ENCODE measurements at regions not wholly inside any gene's neighbourhood (a gene's known extent, or its start where the extent isn't known, plus 50 kb on each side); places are given as distances from the start of the nearest gene placed in this dataset.
"Not testable (repeated sequence)": the region's sequence is repeated elsewhere in the genome, so short reads cannot be mapped to it uniquely, and the experiment has no call there.

DNA sequence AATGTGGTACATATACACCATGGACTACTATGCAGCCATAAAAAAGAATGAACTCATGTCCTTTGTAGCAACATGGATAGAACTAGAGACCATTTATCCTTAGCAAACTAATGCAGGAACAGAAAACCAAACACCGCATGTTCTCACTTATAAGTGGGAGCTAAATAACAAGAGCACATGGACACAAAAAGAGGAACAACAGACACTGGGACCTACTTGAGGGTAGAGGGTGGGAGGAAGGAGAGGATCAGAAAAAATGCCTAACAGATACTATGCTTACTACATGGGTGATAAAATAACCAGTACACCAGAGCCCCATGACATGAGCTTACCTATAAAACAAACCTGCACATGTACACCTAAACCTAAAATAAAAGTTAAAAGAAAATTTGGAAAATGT is 82.0 kb upstream of the ADRB2 start:
- DNase-seq = not testable (repeated sequence)

DNA sequence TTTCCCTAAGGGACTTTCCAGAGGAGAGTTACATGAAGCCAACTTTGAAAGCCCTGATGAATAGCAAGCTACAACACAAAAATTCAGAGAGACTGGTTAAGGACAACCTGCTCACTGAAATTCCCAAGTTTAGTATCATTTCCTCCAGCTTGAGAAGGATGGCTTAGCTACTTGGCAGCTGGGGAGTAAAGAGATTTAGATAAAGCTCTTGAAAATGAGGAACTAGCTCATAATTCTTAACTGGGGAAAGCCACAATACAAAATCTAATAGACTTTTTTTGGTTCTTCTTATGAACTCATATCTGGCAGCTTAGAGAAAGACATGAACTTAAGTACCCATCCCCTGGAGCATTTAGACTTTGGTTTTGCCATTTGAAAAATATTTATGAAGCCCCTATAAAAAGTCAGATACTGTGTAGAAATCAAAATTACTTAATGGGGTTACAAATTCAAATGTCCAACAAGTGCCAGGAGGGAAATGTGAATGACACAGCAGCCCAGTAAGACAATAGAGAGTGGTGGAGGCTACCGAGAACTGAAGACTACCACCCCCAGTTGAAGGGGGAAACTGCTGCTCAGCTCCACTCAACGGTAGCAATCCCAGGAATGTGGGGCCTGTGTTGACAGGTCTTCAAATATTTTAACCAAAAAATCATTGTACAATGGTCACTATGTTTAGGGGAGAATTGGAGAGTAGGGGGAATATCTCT is 79.4 kb upstream of the ADRB2 start:
- DNase-seq = no peak

DNA sequence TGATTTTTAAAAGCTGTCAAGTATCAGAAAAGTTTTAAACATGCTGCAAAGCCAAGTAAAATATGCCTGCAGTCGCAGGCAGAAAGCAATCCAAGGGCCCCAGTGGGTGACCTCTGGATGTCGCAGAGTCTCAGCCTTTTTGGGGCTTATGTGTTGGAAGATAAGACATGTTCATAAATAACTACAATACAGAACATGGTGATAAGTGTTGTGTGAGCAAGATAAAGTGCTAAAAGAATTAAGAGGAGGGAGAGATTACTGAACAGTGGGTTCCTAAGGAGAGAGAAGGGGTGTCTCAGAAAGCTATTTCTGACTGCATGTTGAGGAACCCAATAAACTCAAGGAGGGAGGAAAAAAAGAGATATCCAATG is 78.9 kb upstream of the ADRB2 start:
- no peak for DNase-seq

DNA sequence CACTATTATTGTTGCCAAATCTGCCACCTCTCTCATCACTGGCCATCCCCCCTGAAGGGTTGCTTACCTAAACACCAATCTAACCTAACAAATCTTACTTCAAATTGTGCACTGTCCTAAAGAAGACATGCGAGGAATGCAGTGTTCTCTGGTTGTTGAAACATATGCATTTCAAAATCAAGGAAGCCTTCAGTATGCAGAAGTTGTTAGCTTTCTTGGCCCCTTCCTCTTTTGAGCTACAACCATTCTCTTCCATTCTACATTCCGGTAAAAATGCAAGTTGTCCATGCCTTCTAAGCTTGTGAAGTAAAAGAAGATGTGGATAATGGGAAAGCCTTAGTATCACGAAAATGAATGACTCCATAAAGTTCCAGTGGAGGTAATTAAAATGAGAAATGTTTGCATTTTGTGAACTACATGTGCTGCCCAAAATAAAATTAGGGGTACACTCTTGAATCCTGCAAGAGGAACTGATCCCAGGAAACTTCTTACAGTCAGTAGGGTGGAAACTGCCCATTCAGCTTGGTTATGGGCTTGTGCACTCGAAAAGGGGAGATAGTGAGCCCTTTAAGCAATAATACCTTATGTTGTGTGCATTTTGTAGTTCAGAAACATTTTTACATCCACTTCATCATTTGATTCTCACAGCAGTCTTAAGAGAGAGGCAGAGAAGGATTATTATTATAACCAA is 77.6 kb upstream of the ADRB2 start:
- no peak for DNase-seq

DNA sequence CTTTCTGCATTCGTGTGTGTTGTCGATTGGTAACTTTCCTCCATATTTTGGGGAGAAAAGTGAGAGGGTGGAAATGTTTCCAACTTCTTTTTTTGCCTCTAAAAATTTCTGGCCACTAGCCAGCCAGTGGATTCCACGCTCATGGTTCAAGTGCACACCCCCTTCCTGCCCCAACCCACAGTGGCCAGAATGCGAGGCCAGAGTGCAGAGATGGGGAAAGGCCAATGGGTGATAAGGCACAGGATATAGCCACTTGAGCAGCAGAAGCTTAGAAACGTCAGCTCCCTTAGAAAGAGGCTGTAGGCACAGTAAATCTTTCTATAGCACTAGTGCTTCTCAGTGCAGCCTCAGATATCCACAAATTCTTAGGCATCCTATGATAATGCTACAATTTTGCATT is 75.8 kb upstream of the ADRB2 start:
- DNase-seq = no peak

DNA sequence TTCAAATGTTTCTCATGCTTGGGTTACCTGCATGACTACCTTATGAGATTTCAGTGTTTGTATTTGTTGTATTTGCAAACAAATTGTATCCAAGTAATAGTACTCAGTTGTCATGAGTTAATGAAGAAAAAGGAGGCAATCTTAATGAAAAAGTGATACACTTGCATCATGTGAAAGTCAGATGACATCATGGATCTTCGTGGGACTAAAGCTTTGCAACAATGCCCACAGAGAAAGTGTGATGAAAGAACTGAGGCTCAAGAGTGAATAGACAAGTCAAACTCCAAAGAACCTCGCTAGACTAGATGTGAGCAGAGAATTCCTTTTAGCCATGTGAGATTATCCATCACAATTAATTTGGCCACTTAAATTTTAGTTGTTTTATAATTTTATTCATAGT is 75.4 kb upstream of the ADRB2 start:
- DNase-seq = no peak

DNA sequence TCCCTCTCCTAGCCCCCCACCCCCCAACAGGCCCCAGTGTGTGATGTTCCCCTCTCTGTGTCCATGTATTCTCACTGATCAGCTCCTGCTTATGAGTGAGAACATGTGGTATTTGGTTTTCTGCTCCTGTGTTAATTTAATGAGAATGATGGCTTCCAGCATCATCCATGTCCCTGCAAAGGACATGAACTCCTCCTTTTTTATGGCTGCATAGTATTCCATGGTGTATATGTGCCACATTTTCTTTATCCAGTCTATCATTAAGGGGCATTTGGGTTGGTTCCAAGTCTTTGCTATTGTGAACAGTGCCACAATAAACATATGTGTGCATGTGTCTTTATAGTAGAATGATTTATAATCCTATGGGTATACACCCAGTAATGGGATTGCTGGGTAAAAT is 74.0 kb upstream of the ADRB2 start:
- DNase-seq = not testable (repeated sequence)

DNA sequence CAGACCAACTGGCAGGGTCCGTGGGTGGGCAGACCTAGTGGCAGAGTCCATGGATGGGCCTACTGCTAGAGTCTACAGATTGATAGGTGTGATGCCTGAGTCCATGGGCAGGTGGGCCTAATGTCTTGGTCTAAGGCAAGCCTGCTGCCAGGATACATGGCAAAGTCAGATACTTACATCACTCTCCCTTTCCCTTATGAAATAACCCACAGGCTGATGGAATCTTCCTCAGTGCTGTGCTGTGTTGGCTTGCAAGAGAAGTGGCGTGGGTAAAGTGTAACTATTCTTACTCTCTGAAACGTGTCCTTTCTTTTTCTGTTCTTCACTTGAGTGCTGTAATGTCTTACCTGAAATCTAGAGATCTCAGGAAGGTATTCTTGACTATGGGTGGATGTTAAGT is 67.3 kb upstream of the ADRB2 start:
- DNase-seq = no peak

DNA sequence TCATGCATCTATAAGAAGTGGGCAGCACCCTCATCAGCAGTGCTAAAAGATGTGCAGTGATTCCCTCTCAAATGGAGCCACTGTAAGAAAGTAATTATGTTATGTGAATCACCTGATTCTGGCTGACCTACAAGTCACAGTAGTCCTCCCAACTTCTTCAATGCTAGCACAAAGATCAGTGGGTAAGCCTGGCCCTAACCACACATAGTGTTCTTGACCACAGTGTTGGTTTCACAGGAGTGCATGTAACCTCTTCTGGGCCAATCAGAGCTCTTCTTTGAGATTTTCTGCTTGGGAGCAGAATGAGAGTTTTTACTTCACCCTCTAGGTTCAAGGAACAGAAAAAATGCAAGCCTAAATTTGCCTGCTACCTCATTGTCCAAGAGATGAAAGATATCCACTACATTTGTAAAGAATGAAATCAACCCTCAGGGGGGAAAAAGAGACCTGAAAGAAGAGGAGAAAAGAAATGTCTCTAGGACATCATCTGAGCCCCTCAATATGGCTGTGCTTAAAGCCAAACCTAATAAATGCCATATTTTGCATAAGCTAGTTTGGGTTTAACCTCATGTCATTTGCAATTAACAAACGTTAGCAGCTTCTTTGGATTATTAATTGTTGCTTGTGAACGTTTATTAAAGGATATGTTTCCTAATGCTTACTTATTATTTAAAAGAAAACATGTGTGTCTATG is 65.3 kb upstream of the ADRB2 start:
- no peak for DNase-seq

DNA sequence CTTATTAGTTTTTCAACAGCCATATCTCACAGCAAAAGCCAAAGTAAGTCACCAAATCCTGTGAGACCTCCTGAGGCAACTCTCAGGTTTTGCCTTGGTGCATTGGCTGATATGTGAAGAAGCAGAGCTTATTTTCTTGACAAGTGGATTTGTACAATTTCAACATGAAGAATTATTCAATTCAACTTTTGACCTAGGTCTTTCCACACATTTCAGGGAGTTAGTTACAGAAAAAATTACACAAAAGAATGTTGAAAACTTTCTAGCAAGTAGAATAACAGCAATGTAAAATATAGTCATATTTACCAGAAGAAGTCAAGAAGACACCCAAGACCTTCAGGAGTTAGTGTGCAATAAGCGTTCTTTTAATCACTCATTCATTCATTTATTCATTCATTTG is 62.4 kb upstream of the ADRB2 start:
- DNase-seq = no peak

DNA sequence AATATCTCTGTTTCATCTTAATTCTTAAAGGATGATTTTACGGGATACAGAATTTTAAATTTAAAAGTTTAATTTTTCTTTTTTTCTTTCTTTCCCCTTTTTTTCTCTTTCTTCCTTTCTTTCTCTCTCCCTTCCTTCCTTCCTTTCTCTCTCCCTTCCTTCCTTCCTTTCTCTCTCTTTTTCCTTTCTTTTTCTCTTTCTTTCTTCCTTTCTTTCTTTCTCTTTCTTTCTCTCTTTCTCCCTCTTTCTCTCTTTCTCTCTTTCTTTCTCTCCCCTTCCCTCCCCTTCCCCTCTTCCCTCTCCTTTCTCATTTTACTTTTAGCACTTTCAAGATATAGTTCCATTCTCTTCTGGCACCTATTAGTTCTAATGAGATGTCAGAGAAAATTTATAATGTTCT is 61.4 kb upstream of the ADRB2 start:
- no peak for DNase-seq

DNA sequence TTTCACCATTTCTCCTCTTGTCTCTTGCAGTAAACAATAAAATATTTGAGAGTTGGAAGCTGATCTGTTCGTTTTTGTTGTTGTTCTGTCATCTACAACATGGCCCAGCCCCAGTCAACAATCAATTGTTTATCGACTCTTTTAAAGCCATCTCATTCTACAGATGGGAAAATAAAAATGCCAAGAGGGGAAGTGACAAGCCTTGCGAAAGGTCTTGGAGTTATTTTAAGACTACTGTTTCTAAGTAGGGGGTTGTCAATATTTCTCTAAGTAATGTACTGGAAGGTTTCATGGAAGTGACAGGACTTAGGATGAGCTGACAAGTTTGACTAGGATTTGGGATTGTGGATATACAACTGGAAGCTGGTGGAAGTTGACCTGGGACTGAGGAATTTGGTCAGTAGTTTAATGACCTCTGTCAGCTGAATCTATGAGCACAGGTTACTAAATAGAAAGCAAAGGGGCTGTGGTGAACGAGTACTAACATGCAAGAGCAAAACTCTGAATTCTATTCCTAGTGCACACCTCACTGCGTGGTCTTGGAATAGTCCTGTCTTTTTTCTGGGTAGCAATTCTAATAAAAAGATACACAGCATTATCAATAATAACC is 57.5 kb upstream of the ADRB2 start:
- DNase-seq = no peak

DNA sequence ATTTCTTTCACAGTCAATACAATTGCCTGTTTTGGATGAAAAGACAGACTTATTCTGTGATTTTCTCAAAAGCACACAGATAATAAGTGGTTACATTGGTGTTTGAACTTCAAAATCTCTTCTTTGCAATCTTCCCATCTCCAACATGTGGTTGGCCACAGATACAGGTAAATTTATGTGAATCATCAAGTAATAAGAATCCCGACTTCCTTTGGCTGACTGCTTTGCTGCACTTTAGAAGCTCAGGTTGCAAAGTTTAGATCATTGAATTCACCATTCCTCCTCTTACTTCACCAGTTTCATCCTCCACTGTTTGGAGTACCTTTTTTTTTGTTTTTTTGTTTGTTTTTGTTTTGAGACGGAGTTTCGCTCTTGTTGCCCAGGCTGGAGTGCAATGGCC is 56.5 kb upstream of the ADRB2 start:
- no peak for DNase-seq

DNA sequence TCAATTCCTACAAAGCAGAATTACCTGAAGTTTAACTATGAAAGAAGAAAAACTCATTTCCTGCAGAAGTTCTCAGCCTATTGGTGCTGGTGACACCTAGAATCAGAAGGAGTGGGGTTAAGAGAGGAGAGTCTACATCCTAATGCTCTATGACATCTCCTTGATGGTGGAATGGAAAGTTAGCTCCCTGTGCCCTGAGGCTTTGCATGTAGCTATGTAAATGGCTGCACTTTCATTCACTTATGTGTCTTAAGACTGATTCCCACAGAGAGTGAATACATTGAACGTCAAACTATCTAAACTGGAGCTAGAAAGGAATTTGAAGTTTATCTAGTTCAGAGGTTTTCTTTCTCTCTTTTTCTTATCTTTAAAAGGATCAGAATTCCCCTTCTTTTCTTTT is 52.1 kb upstream of the ADRB2 start:
- DNase-seq = no peak

DNA sequence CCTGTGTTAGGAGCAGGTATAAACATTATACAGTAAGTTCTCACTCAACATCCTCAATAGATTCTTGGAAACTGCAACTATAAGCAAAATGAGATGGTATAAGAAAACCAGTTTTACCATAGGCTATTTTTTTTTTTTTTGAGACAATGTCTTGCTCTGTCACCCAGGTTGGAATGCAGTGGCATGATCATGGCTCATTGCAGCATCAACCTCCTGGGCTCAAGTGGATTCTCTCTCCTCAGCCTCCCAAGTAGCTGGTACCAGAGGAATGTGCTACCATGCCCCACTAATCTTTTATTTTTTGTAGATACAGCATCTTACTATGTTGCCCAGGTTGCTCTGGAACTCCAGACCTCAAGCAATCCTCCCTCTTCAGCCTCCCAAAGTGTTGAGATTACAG is 50.1 kb upstream of the ADRB2 start:
- no peak for DNase-seq

Measured in retina (tissue), 1 donor.